ENCODE measurements at regions not wholly inside any gene's neighbourhood (a gene's known extent, or its start where the extent isn't known, plus 50 kb on each side); places are given as distances from the start of the nearest gene placed in this dataset.

DNA sequence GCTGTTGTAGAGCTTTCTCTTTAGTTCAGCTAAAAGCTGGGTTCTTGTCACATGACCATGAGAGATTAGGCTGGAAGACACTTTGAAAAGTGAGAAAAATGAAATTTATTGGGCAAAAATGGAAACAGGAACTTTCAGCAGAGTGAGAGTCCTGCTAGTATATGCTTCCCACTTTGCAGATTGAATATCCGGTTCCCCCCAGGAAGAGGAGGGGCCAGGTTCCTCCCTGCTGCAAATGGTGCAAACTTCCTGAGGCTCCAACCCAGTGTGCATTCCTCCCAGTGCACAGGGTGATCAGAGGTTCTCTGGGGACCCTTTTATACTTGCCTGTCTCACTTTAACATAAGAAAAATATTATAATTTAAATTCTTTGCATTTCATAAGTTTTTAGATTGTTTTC is 119.9 kb upstream of the SPIN4 start:
- TF ChIP-seq POLR2A (IDR thresholded peaks at IDR 0.05), result no peak
- TF ChIP-seq, protein P1, sequence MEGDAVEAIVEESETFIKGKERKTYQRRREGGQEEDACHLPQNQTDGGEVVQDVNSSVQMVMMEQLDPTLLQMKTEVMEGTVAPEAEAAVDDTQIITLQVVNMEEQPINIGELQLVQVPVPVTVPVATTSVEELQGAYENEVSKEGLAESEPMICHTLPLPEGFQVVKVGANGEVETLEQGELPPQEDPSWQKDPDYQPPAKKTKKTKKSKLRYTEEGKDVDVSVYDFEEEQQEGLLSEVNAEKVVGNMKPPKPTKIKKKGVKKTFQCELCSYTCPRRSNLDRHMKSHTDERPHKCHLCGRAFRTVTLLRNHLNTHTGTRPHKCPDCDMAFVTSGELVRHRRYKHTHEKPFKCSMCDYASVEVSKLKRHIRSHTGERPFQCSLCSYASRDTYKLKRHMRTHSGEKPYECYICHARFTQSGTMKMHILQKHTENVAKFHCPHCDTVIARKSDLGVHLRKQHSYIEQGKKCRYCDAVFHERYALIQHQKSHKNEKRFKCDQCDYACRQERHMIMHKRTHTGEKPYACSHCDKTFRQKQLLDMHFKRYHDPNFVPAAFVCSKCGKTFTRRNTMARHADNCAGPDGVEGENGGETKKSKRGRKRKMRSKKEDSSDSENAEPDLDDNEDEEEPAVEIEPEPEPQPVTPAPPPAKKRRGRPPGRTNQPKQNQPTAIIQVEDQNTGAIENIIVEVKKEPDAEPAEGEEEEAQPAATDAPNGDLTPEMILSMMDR (IDR thresholded peaks at IDR 0.05), result no peak

All from uterus (tissue), 2 donors.